ENCODE measurements at regions not wholly inside any gene's neighbourhood (a gene's known extent, or its start where the extent isn't known, plus 50 kb on each side); places are given as distances from the start of the nearest gene placed in this dataset.

DNA sequence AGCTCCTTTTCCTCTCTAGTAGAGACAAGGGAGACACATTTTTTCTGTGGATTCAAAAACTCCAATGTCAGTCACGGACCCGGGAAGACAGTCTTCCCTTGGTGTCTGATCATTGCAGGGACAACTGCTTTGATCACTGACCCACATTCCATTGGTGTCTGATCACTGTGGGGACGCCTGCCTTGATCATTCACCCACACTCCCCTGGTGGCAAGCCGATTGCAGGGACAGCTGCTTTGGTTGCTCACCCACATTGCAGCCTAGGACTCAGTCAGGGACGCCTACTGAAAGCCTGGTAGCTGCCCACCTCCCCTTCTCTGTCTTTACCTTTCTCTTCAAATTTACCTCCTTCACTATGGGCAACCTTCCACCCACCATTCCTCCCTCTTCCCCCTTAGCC is 206.6 kb upstream of the DUSP10 start:
- Histone ChIP-seq H3F3A (ENCODE audit: insufficient read depth, low read length) (no peaks in the 10 kb centered on the region), H3K27ac (ENCODE audit: low read length) (no peak overlapping the region), H3K27me3 (replicated peaks; ENCODE audit: insufficient read depth, low read length) (no peaks in the 10 kb centered on the region), H3K9ac (ENCODE audit: low read length) (no peak overlapping the region), H3K9me3 (replicated peaks; ENCODE audit: insufficient read depth, low read length) (no peaks in the 10 kb centered on the region), H3K4me2 (ENCODE audit: low read depth, low read length) (no peak overlapping the region), H3K36me3 (replicated peaks; ENCODE audit: insufficient read depth, low read length) (no peaks in the 10 kb centered on the region), H3K9me2 (replicated peaks; ENCODE audit: insufficient read depth, low read length) (no peaks in the 10 kb centered on the region), H2AFZ (ENCODE audit: low read length) (no peak overlapping the region), H3K4me3 (ENCODE audit: low read length) (no peak overlapping the region), H3K79me2 (ENCODE audit: low read length) (no peaks in the 10 kb centered on the region), H4K20me1 (ENCODE audit: insufficient read depth, low read length) (no peaks in the 10 kb centered on the region), H3K4me1 (ENCODE audit: low read length) (no peaks in the 10 kb centered on the region)
- no peak for DNase-seq
- TF ChIP-seq, protein P1, sequence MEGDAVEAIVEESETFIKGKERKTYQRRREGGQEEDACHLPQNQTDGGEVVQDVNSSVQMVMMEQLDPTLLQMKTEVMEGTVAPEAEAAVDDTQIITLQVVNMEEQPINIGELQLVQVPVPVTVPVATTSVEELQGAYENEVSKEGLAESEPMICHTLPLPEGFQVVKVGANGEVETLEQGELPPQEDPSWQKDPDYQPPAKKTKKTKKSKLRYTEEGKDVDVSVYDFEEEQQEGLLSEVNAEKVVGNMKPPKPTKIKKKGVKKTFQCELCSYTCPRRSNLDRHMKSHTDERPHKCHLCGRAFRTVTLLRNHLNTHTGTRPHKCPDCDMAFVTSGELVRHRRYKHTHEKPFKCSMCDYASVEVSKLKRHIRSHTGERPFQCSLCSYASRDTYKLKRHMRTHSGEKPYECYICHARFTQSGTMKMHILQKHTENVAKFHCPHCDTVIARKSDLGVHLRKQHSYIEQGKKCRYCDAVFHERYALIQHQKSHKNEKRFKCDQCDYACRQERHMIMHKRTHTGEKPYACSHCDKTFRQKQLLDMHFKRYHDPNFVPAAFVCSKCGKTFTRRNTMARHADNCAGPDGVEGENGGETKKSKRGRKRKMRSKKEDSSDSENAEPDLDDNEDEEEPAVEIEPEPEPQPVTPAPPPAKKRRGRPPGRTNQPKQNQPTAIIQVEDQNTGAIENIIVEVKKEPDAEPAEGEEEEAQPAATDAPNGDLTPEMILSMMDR (IDR thresholded peaks at IDR 0.05; ENCODE audit: low read length), result no peak
- TF ChIP-seq EZH2 (optimal IDR thresholded peaks at IDR 0.05; ENCODE audit: low read depth, low read length) (no peak), EZH2phosphoT487 (IDR thresholded peaks at IDR 0.05; ENCODE audit: low read length) (no peak)

DNA sequence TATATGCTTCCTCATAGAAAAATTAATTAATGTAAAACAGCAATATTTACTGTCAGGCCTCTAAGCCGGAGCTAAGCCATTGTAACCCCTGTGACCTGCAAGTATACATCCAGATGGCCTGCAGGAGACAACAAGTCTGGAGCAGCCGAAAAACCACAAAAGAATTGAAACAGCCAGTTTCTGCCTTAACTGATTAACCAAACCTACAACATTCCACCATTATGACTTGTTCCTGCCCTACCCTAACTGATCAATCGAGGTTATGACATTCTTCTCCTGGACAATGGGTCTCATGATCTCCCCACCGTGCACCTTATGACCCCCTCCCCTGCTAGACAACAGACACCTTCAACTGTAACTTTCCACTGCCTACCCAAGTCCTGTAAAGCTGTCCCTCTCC is 205.8 kb upstream of the DUSP10 start:
- TF ChIP-seq EZH2 (optimal IDR thresholded peaks at IDR 0.05; ENCODE audit: low read depth, low read length), result no peak
- Histone ChIP-seq H3K27ac (ENCODE audit: low read length) (no peak overlapping the region), H3K79me2 (ENCODE audit: low read length) (no peaks in the 10 kb centered on the region), H3F3A (ENCODE audit: insufficient read depth, low read length) (no peaks in the 10 kb centered on the region), H3K9me3 (replicated peaks; ENCODE audit: insufficient read depth, low read length) (no peaks in the 10 kb centered on the region), H3K9me2 (replicated peaks; ENCODE audit: insufficient read depth, low read length) (no peaks in the 10 kb centered on the region), H3K9ac (ENCODE audit: low read length) (no peak overlapping the region), H2AFZ (ENCODE audit: low read length) (no peak overlapping the region), H3K4me2 (ENCODE audit: low read depth, low read length) (no peak overlapping the region), H3K4me3 (ENCODE audit: low read length) (no peak overlapping the region), H3K4me1 (ENCODE audit: low read length) (no peaks in the 10 kb centered on the region), H4K20me1 (ENCODE audit: insufficient read depth, low read length) (no peaks in the 10 kb centered on the region), H3K36me3 (replicated peaks; ENCODE audit: insufficient read depth, low read length) (no peaks in the 10 kb centered on the region), H3K27me3 (replicated peaks; ENCODE audit: insufficient read depth, low read length) (no peaks in the 10 kb centered on the region)
- DNase-seq, result no peak

DNA sequence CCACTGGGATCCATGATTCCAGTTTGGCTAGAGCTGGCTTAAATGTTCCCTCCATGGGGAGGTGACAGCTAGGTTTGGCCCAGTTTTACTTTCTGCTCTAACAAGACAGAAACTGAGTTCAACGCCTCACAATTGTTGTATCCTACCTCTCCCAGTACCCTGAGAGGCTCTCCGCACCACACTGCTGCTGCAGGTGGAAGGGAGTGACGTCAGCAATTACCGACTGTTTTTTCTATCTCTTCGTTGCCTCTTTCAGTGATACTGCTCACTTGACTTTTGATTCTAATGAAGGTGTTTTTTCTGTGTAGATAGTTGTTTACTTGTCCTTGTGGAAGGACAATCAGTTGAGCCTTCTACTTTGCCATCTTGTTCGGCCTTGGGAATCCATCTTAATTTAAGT is 204.9 kb upstream of the DUSP10 start:
- Histone ChIP-seq H3K27ac (ENCODE audit: low read length) (no peak overlapping the region), H2AFZ (ENCODE audit: low read length) (no peak overlapping the region), H4K20me1 (ENCODE audit: insufficient read depth, low read length) (no peaks in the 10 kb centered on the region), H3K79me2 (ENCODE audit: low read length) (no peaks in the 10 kb centered on the region), H3K9me2 (replicated peaks; ENCODE audit: insufficient read depth, low read length) (no peaks in the 10 kb centered on the region), H3K4me1 (ENCODE audit: low read length) (no peaks in the 10 kb centered on the region), H3K9ac (ENCODE audit: low read length) (no peak overlapping the region), H3K4me3 (ENCODE audit: low read length) (no peak overlapping the region), H3F3A (ENCODE audit: insufficient read depth, low read length) (no peaks in the 10 kb centered on the region), H3K36me3 (replicated peaks; ENCODE audit: insufficient read depth, low read length) (no peaks in the 10 kb centered on the region), H3K4me2 (ENCODE audit: low read depth, low read length) (no peak overlapping the region), H3K9me3 (replicated peaks; ENCODE audit: insufficient read depth, low read length) (no peaks in the 10 kb centered on the region), H3K27me3 (replicated peaks; ENCODE audit: insufficient read depth, low read length) (no peaks in the 10 kb centered on the region)
- DNase-seq, result no peak
- TF ChIP-seq, protein P1 (IDR thresholded peaks at IDR 0.05; ENCODE audit: low read length), result no peak
- TF ChIP-seq EZH2phosphoT487 (IDR thresholded peaks at IDR 0.05; ENCODE audit: low read length) (no peak), EZH2 (optimal IDR thresholded peaks at IDR 0.05; ENCODE audit: low read depth, low read length) (no peak)

DNA sequence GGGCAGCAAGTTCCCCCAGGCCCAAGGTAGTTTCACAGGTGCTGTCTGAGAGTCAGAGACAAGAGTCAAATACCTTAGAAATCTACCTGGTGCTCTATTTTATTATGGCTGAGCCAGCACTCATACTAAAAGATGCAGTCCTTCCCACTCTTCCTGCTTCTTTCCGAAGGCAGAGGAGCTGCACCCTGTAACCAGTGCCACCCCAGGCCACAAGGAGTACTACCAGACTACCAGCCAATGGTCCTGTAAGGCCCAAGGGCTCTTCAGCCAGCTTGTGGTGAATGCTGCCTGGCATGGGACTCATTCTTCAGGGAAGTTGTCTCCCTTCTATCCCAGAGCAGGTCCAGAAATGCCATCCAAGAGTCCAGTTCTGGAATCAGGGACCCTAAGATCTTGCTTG is 203.8 kb upstream of the DUSP10 start:
- Histone ChIP-seq H3K4me3 (ENCODE audit: low read length) (no peak overlapping the region), H3K27ac (ENCODE audit: low read length) (no peak overlapping the region), H3K4me2 (ENCODE audit: low read depth, low read length) (no peak overlapping the region)

More for the DNA sequence above, 203.8 kb upstream of the DUSP10 start:
- no peak overlapping the region for H3K9ac ChIP-seq (ENCODE audit: low read length)
- no peak for DNase-seq
- H3K27me3 ChIP-seq (replicated peaks; ENCODE audit: insufficient read depth, low read length), result no peaks in the 10 kb centered on the region
- H3K9me3 ChIP-seq (replicated peaks; ENCODE audit: insufficient read depth, low read length), result no peaks in the 10 kb centered on the region
- H4K20me1 ChIP-seq (ENCODE audit: insufficient read depth, low read length), result no peaks in the 10 kb centered on the region
- H3K4me1 ChIP-seq (ENCODE audit: low read length), result no peaks in the 10 kb centered on the region
- H2AFZ ChIP-seq (ENCODE audit: low read length), result no peak overlapping the region
- H3K79me2 ChIP-seq (ENCODE audit: low read length), result no peaks in the 10 kb centered on the region
- TF ChIP-seq, protein P1 (IDR thresholded peaks at IDR 0.05; ENCODE audit: low read length), result peak; percentile 13; the same call in 1 of the 2 replicates
- TF ChIP-seq EZH2phosphoT487 (IDR thresholded peaks at IDR 0.05; ENCODE audit: low read length), result no peak
- no peaks in the 10 kb centered on the region for H3K36me3 ChIP-seq (replicated peaks; ENCODE audit: insufficient read depth, low read length)
- H3K9me2 ChIP-seq (replicated peaks; ENCODE audit: insufficient read depth, low read length), result no peaks in the 10 kb centered on the region
- H3F3A ChIP-seq (ENCODE audit: insufficient read depth, low read length), result no peaks in the 10 kb centered on the region
